RWPE1 (cell line): ENCODE measurements at regions not wholly inside any gene's neighbourhood (a gene's known extent, or its start where the extent isn't known, plus 50 kb on each side); places are given as distances from the start of the nearest gene placed in this dataset.

ENCODE experiments used
- CTCF ChIA-PET: fragments of 350-600 bp; sonication (Branson Sonifier 250); formaldehyde crosslinking; extraction: SDS; loops from one replicate; lab custom pipeline; 2021; lab: Yijun Ruan, JAX
- POLR2A ChIA-PET: fragments of 400-600 bp; formaldehyde crosslinking; extraction: SDS; loops from one replicate; lab custom pipeline; 2020; ENCODE audit warnings: antibody characterized with exemption; ENCODE audit not compliant: low non-redundant PET; lab: Yijun Ruan, JAX
- DNase-seq: peaks from one replicate; pipeline ENCODE4 v3.0.0; 2012; ENCODE audit warnings: low spot score
- H3K27ac ChIP-seq: fragments of 450-650 bp; 2 replicates; pipeline ENCODE4 v1.5.1; 2017
- CTCF ChIP-seq: fragments of 450-650 bp; conservative IDR thresholded peaks from 2 replicates; pipeline ENCODE4 v1.5.1; 2017; ENCODE audit warnings: low read depth, mild to moderate bottlenecking

DNA sequence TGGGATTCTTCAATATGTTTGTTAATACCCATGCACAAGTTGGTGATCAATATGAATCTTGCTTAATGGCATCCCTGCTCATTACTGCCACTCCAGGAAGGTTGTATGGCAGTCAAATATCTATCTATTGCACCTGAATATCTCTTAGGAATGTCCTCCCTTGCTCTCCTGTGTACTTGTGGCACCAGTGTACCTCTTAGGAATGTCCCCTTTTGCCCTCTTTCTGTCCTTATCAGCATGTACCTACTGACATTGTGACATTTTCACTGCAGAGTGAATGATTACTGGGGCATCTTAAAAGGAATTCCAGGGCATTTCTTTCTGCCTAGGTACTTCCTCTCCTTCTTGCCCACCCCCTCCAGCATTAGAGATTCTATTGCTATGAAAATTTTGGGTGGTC lies 163.8 kb upstream of the CENPE start:
- no peak for TF ChIP-seq CTCF
- DNase-seq = no peak
- CTCF ChIA-PET = no interaction called here
- POLR2A ChIA-PET = no interaction called here
- no peak overlapping the region for H3K27ac ChIP-seq

DNA sequence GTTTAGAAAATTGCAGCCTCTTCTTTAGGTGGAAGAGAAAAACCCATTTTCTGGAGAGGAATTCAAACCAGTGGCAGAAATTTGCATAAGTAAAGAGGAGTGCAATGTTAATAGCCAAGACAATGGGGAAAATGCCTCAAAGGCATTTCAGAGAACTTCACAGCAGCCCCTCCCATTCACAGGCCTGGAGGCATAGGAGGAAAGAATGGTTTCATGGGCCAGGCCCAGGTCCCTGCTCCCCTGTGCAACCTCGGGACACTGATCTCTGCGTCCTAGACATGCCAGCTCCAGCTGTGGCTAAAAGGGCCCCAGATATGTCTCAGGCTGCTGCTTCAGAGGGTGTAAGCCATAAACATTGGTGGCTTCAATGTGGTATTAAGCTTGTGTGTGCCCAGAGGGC lies 161.8 kb upstream of the CENPE start:
- DNase-seq = no peak
- TF ChIP-seq CTCF = no peak
- POLR2A ChIA-PET = no interaction called here
- CTCF ChIA-PET = no interaction called here
- no peak overlapping the region for H3K27ac ChIP-seq

GRCh38 chr4:103354006-103354405 lies 155.9 kb upstream of the CENPE start:
- DNase-seq = no peak
- H3K27ac ChIP-seq = no peak overlapping the region
- TF ChIP-seq CTCF = no peak
- POLR2A ChIA-PET = no interaction called here
- CTCF ChIA-PET = no interaction called here

- no peak overlapping the region for H3K27ac ChIP-seq
- TF ChIP-seq CTCF = no peak
- ChIA-PET POLR2A (no interaction called here), CTCF (no interaction called here)
- DNase-seq = no peak
Measured at GRCh38 chr4:103329642-103330041, 131.5 kb upstream of the CENPE start.

DNA sequence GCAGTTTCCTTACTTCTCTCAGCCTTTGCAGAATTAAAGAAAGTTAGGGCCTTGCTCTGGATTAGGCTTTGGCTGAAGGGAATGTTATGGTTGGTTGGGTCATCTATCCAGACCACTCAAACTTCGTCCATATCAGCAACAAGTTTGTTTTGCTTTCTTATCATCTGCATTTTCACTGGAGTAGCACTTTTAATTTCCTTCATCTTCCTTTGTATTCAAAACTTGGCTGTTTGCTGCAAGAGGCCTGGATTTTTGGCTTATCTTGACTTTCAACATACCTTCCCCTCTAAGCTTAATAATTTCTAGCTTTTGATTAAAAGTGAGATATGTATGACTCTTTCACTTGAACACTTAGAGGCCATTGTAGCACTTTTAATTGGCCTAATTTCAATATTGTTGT lies 126.7 kb upstream of the CENPE start:
- TF ChIP-seq CTCF = no peak
- DNase-seq = no peak
- CTCF ChIA-PET = no interaction called here
- POLR2A ChIA-PET = no interaction called here
- no peak overlapping the region for H3K27ac ChIP-seq

DNA sequence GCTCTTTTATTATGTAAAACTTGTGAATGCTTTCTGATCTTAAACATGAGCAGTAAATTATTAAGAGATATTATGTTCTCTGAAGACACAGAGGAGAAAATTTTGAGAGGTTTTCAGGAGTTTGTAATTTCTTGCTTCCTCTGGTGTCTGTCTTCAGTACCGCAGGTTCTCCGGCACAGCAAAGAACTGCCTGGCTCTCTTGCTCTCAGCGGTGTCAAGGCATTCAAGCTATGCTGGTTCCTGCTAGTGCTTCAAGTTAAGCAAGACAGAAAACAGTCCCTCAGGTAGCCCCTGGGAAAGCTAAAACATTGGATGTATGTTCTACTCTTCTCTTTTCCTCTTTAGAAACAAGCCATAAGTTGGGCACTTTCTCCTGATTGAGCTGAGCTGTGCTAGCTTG lies 120.2 kb upstream of the CENPE start:
- CTCF ChIA-PET = no interaction called here
- no peak for TF ChIP-seq CTCF
- DNase-seq = no peak
- H3K27ac ChIP-seq = no peak overlapping the region
- POLR2A ChIA-PET = no interaction called here

DNA sequence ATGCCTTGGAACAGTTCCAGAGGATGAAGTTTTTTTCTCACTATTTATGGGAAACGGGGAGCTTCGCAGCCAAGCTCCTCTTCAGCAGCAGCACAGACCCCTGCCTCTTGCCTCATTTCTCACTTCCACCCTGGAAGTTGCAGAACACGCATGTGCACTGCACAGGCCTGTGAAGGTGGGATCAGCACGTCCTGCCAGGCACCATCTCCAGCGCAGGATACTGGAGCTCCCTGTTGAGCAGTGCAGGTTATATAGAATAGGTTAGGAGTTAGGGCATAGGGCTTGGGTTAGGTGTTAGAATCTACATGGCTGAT lies 110.1 kb upstream of the CENPE start:
- POLR2A ChIA-PET = no interaction called here
- CTCF ChIA-PET = interaction anchor here (0.6 kb wide), 1 partner anchor 17 kb away, joined by 3 read pairs; no protein-coding TSS in a partner anchor
- H3K27ac ChIP-seq = no peak overlapping the region
- TF ChIP-seq CTCF = no peak
- DNase-seq = no peak
